ENCODE measurements at regions not wholly inside any gene's neighbourhood (a gene's known extent, or its start where the extent isn't known, plus 50 kb on each side); places are given as distances from the start of the nearest gene placed in this dataset.

- CTCF ChIA-PET = no interaction called here
- no TSS peak for BruUV-seq (replicated peaks)
- no peaks in the 10 kb centered on the region for H3K27me3 ChIP-seq (ENCODE audit: insufficient read depth, low read length)
- TF ChIP-seq JUND (IDR thresholded peaks at IDR 0.05) (no peak), YY1 (IDR thresholded peaks at IDR 0.05; ENCODE audit: extremely low read depth, insufficient replicate concordance, low read depth, low read length) (no peak), CTCF (IDR thresholded peaks at IDR 0.05 in 2 of 3, conservative IDR thresholded peaks at IDR 0.05 in 1 of 3; ENCODE audit: borderline replicate concordance in 1 of 3, insufficient read depth in 1 of 3, low read depth in 2 of 3, low read length in 2 of 3) (no peak)
- RAD21 ChIA-PET (ENCODE audit: low non-redundant PET in 1 of 2, low total read pairs in 2 of 2, uncharacterized antibody in 2 of 2, unreplicated experiment in 2 of 2) = no interaction called here
- DNase-seq (ENCODE audit: low read depth, low spot score) = no peak
- no peak overlapping the region for H3K4me3 ChIP-seq (replicated peaks in 1 of 2; ENCODE audit: low read depth in 1 of 2, low read length in 2 of 2)
- no peak overlapping the region for H3K27ac ChIP-seq (ENCODE audit: low read depth, low read length)
- no peak for ATAC-seq
- intact Hi-C loops (cut with micrococcal nuclease) = no loop called here
- no peaks in the 10 kb centered on the region for H3K9me3 ChIP-seq (ENCODE audit: control insufficient read depth in 1 of 2, insufficient read depth in 1 of 2, low read depth in 1 of 2, low read length in 2 of 2)
- H3K79me2 ChIP-seq (ENCODE audit: insufficient read depth, low read length) = no peaks in the 10 kb centered on the region
- no peaks in the 10 kb centered on the region for H3K4me1 ChIP-seq (ENCODE audit: control insufficient read depth in 1 of 2, insufficient read depth in 2 of 2, low read length in 2 of 2)
- H3K4me2 ChIP-seq (ENCODE audit: low read length) = no peak overlapping the region
- no peaks in the 10 kb centered on the region for H3K9me2 ChIP-seq (ENCODE audit: insufficient read depth)
- no peaks in the 10 kb centered on the region for H3K36me3 ChIP-seq (ENCODE audit: control insufficient read depth in 1 of 2, insufficient read depth in 2 of 2, low read length in 2 of 2)
- POLR2A ChIA-PET = no interaction called here
- no peak overlapping the region for H2AFZ ChIP-seq (ENCODE audit: low read depth, low read length, poor library complexity, severe bottlenecking)
- H3K9ac ChIP-seq (ENCODE audit: low read length) = no peak overlapping the region
- no peaks in the 10 kb centered on the region for H4K20me1 ChIP-seq (ENCODE audit: insufficient read depth)
These were observed 74.7 kb upstream of the GATB start for GRCh38 chr4:151835467-151835866.

DNA sequence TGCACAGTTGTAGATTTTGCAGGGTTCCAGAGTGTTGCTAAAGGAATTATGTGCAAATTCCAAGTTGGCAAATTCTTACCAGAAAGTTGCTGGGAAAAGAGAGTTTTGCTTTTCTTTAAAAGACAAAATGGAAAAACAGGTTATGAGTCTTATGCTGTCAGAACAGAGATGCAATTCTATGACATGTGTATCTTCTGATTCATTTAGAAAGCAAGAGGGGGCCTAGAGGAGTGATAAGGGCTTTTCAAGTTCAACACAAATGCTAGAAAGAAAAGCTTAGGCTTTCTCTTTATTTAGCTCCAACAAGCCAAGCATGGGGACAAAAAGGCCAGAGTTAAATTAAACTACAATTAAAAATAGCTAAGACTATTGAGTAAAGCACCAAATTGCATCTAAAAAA, 72.4 kb upstream of the GATB start:
- Histone ChIP-seq H3K9me3 (ENCODE audit: control insufficient read depth in 1 of 2, insufficient read depth in 1 of 2, low read depth in 1 of 2, low read length in 2 of 2) (no peaks in the 10 kb centered on the region), H3K36me3 (ENCODE audit: control insufficient read depth in 1 of 2, insufficient read depth in 2 of 2, low read length in 2 of 2) (no peaks in the 10 kb centered on the region), H3K9ac (ENCODE audit: low read length) (no peak overlapping the region), H4K20me1 (ENCODE audit: insufficient read depth) (no peaks in the 10 kb centered on the region), H3K79me2 (ENCODE audit: insufficient read depth, low read length) (no peaks in the 10 kb centered on the region), H3K4me3 (replicated peaks in 1 of 2; ENCODE audit: low read depth in 1 of 2, low read length in 2 of 2) (no peak overlapping the region), H3K4me2 (ENCODE audit: low read length) (no peak overlapping the region), H2AFZ (ENCODE audit: low read depth, low read length, poor library complexity, severe bottlenecking) (no peak overlapping the region), H3K27me3 (ENCODE audit: insufficient read depth, low read length) (no peaks in the 10 kb centered on the region), H3K9me2 (ENCODE audit: insufficient read depth) (no peaks in the 10 kb centered on the region), H3K4me1 (ENCODE audit: control insufficient read depth in 1 of 2, insufficient read depth in 2 of 2, low read length in 2 of 2) (no peaks in the 10 kb centered on the region), H3K27ac (ENCODE audit: low read depth, low read length) (no peak overlapping the region)
- no TSS peak for BruUV-seq (replicated peaks)
- RAD21 ChIA-PET (ENCODE audit: low non-redundant PET in 1 of 2, low total read pairs in 2 of 2, uncharacterized antibody in 2 of 2, unreplicated experiment in 2 of 2) = no interaction called here
- POLR2A ChIA-PET = no interaction called here
- no peak for TF ChIP-seq REST (IDR thresholded peaks at IDR 0.05; ENCODE audit: low read depth)
- TF ChIP-seq POLR2AphosphoS5 (IDR thresholded peaks at IDR 0.05; ENCODE audit: low read depth, low read length) = no peak
- TF ChIP-seq CEBPB (IDR thresholded peaks at IDR 0.05; ENCODE audit: low read depth) = no peak
- no peak for TF ChIP-seq ZFX (IDR thresholded peaks at IDR 0.05)
- TF ChIP-seq CBX3 (IDR thresholded peaks at IDR 0.05; ENCODE audit: low read depth) = no peak
- TF ChIP-seq POLR2A (IDR thresholded peaks at IDR 0.05; ENCODE audit: borderline replicate concordance, extremely low read depth, insufficient read depth, insufficient read length) = no peak
- DNase-seq (ENCODE audit: low read depth, low spot score) = no peak
- no peak for ATAC-seq
- intact Hi-C loops (cut with micrococcal nuclease) = no loop called here
- CTCF ChIA-PET = no interaction called here
